GM18858 (cell line): ENCODE measurements at regions not wholly inside any gene's neighbourhood (a gene's known extent, or its start where the extent isn't known, plus 50 kb on each side); places are given as distances from the start of the nearest gene placed in this dataset.

Experiments used
- ATAC-seq: cut with Tn5 transposase; IDR thresholded peaks from one replicate; pipeline ENCODE4 v1.9.1; 2021; ENCODE audit not compliant: unreplicated experiment

DNA sequence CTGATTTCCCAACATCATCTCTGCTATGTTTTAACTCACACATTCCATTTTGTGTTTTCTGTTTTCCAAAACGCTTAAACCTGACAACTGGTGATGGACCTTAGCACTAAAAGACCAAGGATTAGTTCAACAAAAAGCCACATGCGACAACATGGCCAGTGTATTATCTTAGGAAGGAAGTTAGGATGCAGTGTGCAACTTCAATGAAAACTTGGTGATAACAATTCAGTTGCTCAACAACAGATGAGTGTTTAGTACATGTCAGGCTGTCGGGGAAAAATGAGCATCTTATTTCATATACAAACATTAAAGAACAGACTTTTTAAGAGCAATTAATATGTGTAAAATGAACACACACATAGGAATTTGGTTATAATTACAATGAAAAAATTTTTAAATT lies 780.0 kb downstream of the SEMA5A start:
- no peak for ATAC-seq

DNA sequence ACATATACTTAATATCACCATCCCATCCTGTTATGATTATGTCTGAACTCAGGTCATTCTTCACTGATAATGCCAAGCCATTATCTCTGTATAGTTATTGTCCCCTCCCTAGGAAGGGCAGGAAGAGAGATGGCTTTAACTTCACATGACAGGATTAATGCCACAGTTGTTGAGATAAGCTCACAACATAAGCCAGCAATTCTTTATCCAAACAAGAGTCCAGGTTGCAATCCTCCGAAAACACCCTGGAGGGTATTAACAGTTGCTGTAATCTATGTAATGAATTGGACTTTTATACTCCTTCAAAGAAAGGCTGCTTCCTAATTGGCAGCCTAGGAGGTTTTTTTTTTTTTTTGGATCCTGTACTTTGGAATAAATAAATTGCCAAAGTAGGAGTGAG lies 779.4 kb downstream of the SEMA5A start:
- no peak for ATAC-seq

DNA sequence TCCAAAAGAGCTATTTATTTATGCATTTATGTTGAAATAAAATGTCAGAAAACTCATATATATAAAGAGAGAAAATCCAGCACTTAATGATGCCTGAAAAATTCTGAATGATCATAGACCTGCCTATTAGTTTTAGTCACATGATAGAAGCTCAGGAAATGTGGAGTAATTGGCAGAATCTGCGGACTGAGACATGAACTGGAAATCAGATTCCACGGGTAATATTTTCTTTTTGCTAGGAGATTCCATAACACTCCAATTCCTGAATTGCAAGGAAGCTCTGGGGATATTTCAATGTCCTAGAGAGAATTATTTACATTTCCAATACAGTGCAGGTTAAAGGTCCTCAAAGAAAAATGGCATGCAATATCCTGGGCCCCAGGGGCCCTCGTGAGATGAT lies 778.8 kb downstream of the SEMA5A start:
- ATAC-seq: no peak

DNA sequence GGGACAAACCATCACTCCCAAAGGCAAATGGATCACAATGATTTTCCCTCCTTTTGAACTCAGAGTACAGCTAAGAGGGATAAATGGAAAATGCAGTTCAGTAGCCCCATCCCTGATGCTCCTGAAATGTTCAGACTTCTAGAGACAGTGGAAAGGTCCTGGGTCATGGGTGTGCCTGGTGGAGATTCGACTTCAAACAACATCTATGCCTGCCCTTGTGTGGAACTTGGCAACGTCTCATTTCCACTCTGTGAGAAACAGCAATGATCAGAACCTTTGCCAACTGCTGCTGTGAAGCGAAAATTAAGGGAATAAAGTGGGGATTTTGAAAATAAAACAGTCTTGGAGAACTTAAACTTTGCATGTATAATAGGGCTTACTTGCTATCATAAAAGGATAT lies 778.1 kb downstream of the SEMA5A start:
- ATAC-seq: no peak

DNA sequence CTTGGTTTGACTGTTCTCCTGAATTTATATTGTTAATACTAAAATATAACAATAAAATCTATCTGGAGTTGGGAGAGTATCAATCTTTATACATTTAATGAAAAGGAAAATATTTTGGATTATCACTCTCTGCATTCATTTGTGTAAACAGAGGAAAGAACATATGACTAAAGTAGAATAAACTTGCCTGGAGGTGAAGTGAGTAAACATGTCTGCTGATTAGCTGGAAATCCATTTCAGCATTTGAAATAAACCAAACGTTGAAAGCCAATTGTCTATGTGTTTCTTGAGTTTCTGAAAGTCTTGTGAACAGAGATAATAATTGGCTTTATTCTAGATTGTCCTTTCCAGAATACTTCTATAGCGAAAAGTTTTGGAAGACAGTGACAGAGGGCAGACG lies 776.2 kb downstream of the SEMA5A start:
- no peak for ATAC-seq

DNA sequence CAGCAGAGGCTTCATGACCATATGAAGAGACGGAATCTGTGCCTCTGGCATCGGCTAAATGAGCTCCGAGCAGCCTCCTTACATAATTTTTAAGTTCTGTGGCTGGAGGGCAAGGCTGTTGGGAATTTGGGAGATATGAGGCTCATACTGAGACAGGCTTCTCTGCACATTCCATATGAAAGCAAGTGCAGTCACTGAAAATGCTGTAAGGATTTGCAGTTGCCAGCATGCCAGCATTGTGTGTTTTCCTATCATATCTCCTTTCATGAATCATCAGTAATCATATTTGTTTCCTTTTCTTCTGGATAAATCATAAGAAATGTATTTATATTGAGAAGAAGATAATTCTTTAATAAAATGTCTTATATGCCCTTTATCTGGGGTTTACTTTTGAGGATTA lies 775.4 kb downstream of the SEMA5A start:
- ATAC-seq: no peak

DNA sequence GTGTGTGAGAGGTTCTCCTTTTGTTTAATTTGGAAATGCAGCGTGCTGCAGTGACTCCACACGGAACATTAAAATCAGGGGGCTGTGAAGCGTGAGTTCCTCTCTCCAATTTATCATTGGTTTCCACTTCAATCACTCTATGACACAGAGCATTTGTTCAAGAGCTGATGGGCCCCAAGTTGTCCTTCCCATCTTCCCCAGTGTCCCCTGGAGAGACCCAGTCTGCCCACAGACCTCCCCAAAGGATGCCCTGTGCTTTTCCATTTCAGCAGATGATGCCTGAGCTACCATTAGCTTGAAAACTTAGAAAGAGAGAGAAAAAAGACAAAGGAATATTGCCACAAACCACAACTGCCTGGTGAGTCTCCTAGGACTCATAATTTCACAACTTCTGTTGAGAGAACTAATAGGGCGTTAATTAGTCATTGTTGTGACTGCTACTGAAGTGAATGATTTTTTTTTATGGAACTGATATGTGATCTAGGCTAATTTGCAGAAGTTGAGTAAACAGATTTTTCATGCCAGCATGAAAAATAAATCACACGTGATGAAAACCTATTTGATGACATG lies 772.7 kb downstream of the SEMA5A start:
- no peak for ATAC-seq

DNA sequence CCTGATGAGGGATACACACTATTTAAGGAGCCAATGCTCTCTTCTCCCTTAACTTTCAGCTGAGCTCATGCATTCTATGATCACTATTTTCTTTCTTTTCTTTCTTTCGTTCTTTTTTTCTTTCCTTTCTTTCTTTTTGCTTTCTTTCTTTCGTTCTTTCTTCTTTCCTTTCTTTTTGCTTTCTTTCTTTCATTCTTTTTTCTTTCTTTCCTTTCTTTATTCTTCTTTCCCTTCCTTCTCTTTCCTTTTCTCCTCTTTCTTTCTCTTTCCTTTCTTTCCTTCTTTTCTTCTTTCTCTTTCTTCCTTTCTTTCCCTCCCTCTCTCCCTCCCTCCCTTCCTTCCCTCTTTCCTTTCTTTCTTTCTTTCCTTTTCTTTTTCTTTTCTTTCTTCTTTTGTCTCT lies 761.2 kb downstream of the SEMA5A start:
- ATAC-seq: no peak

DNA sequence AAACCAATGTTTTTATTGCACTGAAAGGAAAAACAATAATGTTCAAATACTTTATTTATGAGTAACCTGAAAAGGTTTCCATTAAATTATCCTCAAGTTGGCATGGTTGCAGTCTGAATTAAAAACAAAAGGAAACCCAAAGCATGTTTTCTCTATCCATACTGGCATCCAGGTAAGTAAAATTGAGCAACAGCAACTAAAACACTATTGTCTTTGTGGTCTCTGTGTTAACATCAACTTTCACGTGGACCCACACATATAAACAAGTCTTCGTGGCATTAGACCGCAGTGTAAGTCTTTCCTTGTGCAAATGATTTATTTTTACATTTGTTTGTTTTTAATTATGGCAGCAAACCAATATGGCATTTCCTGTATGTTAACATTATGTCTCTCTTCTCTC lies 757.6 kb downstream of the SEMA5A start:
- ATAC-seq: no peak

DNA sequence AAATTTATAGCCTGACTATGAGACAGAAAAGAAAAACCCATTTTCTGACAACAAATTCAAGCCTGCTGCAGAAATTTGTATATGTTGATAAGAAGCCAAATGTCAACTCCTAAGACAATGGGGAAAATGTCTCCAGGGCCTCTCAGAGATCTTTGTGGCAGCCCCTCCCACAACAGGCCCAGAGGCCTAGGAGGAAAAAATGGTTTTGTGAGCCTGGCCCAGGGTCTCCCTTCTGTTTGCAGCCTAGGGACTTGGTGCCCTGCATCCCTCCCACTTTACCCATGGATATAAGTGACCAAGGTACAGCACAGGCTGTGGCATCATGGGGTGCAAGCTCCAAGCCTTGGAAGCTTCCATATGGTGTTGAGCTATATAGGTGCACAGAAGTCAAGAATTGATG lies 740.2 kb downstream of the SEMA5A start:
- ATAC-seq: no peak

DNA sequence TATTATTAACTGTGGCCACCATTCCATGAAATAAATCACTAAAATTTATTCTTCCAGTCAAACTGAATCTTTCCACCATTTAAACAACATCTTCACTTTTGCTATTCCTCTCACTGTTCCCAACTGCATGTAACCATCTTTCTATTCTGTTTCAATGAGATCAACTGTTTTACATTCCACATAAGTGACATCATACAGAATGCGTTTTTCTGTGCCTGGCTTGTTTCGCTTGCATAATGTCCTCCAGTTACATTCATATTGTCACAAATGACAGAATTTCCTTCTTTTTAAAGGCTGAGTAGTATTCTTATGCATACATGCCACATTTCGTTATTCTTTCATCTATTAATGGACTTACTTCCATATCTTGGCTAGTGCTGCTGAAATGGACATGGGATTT lies 738.2 kb downstream of the SEMA5A start:
- ATAC-seq: no peak

DNA sequence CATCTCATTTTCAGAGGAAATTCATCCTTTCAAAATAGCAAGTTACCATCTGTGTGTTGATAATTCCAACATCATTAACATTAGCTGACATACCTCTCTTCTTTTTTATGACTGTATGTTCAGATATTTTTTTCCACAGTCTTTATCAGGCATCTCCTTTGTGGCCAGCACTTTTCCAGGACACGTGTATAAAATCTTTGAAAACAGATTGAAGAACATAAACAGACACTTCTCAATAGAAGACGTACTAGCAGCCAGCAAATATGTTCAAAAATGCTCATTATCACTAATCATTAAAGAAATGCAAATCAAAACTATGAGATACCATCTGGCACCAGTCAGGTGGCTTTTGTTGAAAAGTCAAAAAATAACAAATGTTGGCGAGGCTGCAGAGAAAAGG lies 734.3 kb downstream of the SEMA5A start:
- ATAC-seq: no peak

DNA sequence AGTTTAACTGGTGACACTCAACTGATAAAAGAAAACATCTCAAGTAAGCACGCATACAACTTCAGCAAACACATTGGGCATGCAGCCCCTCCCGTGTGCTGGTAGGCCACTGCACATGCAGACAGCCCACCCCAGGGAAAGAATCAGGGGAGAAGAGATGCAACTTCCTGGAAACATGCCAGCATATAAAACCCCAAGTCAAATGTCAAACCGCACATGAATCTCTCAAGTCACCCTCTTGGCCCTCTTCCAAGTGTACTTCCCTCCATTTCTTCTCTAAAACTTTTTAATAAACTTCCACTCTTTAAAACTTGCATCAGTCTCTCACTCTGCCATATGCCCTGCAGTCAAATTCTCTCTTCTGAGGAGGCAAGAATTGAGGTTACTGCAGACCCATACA lies 732.7 kb downstream of the SEMA5A start:
- ATAC-seq: no peak

DNA sequence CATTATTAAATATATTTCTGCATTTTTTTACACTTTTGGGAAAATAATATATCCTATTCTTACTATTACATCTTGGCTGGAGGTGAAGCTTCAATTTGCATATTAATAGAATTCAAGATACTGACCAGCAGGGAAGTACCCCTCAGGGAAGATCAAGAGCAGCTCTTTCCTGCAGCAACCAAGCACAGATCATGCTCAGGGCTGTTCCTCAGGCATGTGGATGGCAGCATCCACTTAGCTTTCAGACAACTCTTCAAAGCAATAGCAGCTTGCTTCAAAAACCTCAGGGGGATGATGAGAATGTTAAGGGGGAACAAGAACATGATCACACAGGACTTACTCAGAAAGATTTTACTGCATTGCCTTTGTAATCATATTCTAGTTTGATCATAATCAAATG lies 731.8 kb downstream of the SEMA5A start:
- no peak for ATAC-seq

DNA sequence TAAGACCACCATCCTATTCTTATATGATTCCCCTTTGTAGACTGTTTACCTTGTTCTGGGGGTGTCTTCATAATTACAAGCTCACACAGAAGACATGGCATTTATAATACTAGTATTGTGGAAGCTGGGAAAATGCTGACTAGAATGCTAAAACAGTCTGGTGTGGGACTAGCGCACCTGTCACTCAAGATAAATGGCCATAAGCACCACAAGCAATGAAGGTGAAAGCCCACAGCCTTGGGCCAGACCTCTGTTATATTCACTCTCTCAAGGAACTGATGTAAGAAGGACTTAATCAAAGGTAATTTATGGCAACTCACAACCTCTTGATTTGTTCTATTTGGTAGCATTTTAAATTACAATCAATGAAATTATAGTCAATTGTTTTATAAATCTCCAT lies 721.5 kb downstream of the SEMA5A start:
- ATAC-seq: no peak

DNA sequence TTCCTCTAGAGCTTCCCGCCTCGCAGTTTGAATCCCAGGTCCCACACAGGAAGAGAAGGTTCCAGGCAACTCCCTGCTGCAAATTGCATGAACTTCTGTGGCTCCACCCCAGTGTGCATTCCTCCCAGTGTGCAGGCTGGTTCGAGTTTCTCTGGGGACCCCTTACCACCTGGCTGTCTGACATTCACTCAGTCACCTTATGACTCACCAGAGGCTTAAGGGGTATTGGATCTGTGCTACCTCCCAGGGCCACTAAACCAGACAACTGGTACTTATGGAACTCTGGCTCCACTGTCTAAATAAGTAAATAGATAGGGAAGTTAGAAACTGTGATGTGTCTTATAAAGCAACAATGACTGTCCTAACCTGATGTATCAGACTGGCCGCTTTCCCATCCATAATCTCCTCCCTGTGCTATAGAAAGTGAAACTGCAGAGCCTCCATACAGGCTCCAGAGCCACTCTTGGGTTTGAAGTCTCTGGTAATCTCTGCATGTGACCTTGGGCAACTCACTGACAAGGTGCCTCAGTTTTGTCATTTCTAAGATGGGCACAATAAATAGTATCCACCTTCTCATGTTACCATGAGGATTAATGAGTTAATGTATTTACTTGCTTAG lies 720.6 kb downstream of the SEMA5A start:
- ATAC-seq: no peak

DNA sequence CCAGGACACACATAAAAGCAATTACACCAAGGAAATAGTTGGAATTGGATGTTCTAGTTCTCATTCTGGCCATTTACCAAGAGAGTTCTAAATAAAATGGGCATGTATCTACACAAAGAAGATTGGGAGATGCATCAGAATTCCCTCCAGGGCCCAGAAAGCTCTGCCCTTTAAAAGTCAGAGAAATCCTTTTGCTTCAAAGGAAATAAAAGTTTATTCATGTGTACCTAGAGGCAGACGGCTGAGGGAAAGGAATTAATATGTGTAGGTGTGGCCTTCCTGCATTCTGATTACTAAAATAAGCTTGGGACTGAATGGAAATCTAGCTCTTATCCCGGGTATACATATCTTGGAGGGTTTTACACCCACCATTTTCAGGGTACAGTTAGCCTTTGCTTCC lies 719.4 kb downstream of the SEMA5A start:
- no peak for ATAC-seq

DNA sequence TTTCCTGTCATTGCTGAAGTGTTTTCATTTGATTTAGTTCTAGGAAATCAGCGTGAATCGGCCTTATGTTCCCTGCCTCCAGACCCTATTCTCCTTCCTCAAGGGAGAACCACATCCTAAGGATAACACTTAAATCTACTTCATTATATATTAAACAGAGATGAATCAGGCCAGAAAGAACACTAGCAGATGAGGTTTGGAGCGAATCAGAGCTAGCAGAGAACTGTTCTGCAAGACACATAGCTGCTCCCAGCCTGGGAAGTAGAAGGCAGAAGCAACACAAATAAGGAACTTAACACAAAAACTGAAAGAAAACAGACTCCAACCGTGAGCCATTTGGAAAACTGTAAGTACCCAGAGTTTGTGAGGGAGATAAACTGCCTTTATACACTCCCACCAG lies 718.2 kb downstream of the SEMA5A start:
- ATAC-seq: no peak

DNA sequence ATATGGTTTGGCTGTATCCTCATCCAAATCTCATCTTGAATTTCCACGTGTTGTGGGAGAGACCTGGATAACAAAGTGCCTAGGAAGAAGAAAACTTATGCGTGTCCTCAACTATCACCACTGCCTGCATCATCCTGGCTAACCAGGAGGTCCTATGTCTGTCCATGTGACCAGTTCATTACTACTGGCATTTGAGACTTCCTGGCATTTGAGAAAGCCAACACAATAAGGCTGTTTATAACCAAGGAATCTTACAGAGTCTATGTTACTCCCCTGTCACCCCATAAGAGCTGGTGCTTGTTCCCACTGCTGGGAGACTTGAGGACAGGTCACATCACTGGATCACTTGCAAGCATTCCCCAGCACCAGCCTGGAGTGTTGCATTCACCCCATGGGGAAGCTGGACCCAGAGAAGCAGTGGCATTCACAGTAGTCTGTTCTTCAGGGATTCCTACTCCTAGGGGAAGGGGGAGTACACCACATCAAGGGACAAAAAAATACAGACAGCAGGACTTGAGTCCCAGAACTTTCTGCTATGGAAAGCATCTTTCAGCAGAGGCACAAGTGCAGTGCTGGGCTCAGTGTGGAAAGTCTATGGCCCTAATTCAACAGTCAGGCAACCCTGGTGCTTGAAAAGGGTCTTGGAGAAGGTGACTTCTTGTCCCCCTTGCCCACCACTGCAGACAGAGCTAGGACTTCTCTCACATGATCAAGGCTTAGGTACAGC lies 717.1 kb downstream of the SEMA5A start:
- no peak for ATAC-seq

DNA sequence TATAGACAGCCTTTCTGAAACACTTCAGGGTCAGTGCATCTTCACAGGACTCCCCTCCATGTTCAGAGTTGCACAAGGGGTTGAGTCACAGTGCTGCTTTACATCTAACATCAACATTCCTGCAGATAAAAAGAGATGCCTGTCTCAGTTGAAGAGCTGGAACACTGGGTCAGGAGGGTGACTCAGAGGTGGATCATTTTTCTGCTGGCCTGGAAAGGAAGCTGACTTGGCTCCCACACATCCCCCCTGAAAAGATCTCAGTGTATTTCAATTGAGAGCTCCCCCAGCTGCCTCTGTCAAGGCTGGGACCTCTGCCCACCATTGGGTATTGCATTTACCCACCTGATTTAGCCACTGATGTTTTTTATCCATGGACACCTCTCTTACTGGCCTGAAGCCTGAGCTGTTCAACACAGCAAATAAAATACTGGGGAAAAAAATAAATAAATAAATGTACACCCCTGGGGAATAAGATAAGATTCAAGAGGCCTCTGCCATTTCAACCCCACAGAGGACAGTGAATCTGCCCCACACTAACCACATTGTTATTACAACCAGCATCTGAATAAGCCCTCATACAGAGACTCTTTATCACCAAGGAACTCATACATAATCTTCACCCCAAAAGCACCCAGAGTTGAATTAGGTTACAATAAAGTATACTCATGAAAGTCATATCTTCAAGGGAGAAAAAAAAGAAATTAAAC lies 716.4 kb downstream of the SEMA5A start:
- ATAC-seq: no peak

DNA sequence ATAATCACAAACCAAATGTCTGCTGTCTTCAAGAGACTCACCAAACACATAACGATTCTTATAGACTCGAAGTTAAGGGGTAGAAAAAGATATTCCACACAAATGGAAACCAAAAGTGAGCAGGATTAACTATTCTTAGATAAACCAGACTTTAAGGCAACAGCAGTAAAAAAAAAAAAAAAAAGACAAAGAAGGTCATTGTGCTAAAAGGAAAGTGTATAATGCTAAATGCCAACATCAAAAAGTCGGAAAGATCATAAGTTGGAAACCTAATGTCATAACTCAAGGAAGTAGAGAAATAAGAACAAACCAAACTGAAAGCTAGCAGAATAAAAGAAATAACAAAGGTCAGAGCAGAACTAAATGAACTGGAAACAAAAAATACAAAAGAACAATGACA lies 714.6 kb downstream of the SEMA5A start:
- ATAC-seq: no peak

DNA sequence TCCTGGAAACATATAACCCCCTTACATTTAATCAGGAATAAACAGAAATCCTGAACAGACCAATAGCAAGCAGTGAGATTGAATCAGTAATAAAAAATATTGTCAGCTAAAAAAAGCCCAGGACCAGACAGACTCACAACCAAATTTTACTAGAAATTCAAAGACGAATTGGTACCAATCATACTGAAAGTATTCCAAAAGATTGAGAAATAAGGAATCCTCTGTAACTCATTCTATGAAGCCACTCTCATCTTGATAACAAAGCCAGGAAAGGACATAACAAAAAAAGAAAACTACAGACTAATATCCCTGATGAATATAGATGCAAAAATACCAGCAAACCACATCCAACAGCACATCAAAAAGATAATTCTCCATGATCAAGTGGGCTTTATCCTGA lies 714.0 kb downstream of the SEMA5A start:
- no peak for ATAC-seq
